ENCODE measurements at regions not wholly inside any gene's neighbourhood (a gene's known extent, or its start where the extent isn't known, plus 50 kb on each side); places are given as distances from the start of the nearest gene placed in this dataset.

- no peak for TF ChIP-seq CTCF (IDR thresholded peaks at IDR 0.05 in 8 of 11, conservative IDR thresholded peaks at IDR 0.05 in 3 of 11)
- TF ChIP-seq POLR2A (IDR thresholded peaks at IDR 0.05): no peak
Measured at GRCh38 chr12:87363497-87364084, 665.6 kb downstream of the C12orf50 start.
